Transverse colon (tissue), 3 donors: ENCODE measurements at regions not wholly inside any gene's neighbourhood (a gene's known extent, or its start where the extent isn't known, plus 50 kb on each side); places are given as distances from the start of the nearest gene placed in this dataset.

Source experiments
- CTCF ChIP-seq, 5 experiments: fragments of 200-600 bp in 3 of 5; fragments of 450-650 bp in 2 of 5; sonication (generic) in 3 of 5; IDR thresholded peaks; 1 replicate in 2 of 5; 2 replicates in 3 of 5; pipeline ENCODE4 v1.5.1; 2016 to 2017; ENCODE audit warnings: antibody characterized with exemption in 5 of 5, inconsistent platforms in 3 of 5, mild to moderate bottlenecking in 2 of 5, moderate library complexity in 1 of 5
- EP300 ChIP-seq: sonication (generic); formaldehyde crosslinking; IDR thresholded peaks from one replicate; pipeline ENCODE4 v1.6.1; 2017; ENCODE audit warnings: antibody characterized with exemption, low read depth
- POLR2A ChIP-seq: fragments of 450-650 bp; IDR thresholded peaks from one replicate; pipeline ENCODE4 v1.6.1; 2016; ENCODE audit warnings: antibody characterized with exemption, mild to moderate bottlenecking, moderate library complexity

- no peak for TF ChIP-seq CTCF (IDR thresholded peaks at IDR 0.05)
- no peak for TF ChIP-seq EP300
- TF ChIP-seq POLR2A: no peak
Observed at GRCh38 chr5:77909237-77909636, 133.1 kb upstream of the TBCA start.
